ENCODE measurements at regions not wholly inside any gene's neighbourhood (a gene's known extent, or its start where the extent isn't known, plus 50 kb on each side); places are given as distances from the start of the nearest gene placed in this dataset.

DNA sequence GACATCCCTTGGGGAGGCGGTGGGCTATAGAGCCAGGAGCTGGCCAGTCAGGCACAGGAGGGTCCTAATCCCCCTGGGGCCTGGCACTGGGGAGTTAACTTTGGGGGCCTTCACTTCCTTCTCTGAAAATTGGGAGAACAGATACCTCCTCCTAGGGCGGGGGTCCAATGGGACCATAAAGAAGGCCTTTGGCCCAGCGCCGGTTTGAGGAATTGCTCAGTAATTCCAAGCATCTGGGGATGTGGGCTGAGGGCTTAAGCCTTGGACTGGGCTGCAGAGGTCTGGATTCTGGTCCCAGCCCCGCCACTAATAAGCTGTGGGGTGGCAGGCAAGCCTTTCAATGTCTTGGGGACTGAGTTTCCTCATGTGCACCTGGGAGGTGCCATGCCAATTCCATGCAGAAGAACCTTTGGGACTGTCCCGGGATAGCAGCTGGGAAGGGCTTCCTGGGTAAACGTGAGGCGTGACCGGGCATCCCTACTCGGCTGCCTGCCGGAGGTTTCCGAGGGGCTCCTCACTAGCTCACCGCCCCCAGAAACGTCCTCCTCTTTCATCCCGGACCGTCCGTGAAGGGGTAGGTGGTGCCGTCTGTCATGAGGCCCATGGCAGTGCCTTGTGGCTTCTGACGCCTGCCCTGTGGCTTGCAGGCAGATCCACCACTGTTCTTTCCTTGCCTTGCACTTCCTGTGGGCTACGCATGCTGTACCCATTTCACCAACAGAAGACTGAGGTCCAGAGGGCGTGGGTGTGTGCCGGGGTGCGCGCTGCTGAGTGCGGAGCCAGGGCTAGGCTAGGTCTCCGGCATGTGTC, 67.4 kb upstream of the HPCAL1 start:
- TF ChIP-seq, protein P1, sequence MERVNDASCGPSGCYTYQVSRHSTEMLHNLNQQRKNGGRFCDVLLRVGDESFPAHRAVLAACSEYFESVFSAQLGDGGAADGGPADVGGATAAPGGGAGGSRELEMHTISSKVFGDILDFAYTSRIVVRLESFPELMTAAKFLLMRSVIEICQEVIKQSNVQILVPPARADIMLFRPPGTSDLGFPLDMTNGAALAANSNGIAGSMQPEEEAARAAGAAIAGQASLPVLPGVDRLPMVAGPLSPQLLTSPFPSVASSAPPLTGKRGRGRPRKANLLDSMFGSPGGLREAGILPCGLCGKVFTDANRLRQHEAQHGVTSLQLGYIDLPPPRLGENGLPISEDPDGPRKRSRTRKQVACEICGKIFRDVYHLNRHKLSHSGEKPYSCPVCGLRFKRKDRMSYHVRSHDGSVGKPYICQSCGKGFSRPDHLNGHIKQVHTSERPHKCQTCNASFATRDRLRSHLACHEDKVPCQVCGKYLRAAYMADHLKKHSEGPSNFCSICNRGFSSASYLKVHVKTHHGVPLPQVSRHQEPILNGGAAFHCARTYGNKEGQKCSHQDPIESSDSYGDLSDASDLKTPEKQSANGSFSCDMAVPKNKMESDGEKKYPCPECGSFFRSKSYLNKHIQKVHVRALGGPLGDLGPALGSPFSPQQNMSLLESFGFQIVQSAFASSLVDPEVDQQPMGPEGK (CRISPR knock-in tag; IDR thresholded peaks at IDR 0.05; ENCODE audit: borderline replicate concordance): no peak
- TF ChIP-seq ZFP30 (CRISPR knock-in tag; IDR thresholded peaks at IDR 0.05) (no peak), ZNF70 (CRISPR knock-in tag; IDR thresholded peaks at IDR 0.05) (no peak), ARNTL (CRISPR knock-in tag; IDR thresholded peaks at IDR 0.05; ENCODE audit: borderline replicate concordance, low read depth) (no peak), ISL1 (CRISPR knock-in tag; IDR thresholded peaks at IDR 0.05) (no peak), OSR1 (CRISPR knock-in tag; IDR thresholded peaks at IDR 0.05) (no peak), ZNF8 (CRISPR knock-in tag; IDR thresholded peaks at IDR 0.05) (no peak), RARB (CRISPR knock-in tag; IDR thresholded peaks at IDR 0.05) (no peak), TOX (CRISPR knock-in tag; IDR thresholded peaks at IDR 0.05; ENCODE audit: borderline replicate concordance) (no peak), SNAI2 (CRISPR knock-in tag; IDR thresholded peaks at IDR 0.05) (no peak), ZFP3 (CRISPR knock-in tag; IDR thresholded peaks at IDR 0.05) (no peak)
- TF ChIP-seq, protein P2, sequence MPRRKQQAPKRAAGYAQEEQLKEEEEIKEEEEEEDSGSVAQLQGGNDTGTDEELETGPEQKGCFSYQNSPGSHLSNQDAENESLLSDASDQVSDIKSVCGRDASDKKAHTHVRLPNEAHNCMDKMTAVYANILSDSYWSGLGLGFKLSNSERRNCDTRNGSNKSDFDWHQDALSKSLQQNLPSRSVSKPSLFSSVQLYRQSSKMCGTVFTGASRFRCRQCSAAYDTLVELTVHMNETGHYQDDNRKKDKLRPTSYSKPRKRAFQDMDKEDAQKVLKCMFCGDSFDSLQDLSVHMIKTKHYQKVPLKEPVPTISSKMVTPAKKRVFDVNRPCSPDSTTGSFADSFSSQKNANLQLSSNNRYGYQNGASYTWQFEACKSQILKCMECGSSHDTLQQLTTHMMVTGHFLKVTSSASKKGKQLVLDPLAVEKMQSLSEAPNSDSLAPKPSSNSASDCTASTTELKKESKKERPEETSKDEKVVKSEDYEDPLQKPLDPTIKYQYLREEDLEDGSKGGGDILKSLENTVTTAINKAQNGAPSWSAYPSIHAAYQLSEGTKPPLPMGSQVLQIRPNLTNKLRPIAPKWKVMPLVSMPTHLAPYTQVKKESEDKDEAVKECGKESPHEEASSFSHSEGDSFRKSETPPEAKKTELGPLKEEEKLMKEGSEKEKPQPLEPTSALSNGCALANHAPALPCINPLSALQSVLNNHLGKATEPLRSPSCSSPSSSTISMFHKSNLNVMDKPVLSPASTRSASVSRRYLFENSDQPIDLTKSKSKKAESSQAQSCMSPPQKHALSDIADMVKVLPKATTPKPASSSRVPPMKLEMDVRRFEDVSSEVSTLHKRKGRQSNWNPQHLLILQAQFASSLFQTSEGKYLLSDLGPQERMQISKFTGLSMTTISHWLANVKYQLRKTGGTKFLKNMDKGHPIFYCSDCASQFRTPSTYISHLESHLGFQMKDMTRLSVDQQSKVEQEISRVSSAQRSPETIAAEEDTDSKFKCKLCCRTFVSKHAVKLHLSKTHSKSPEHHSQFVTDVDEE (CRISPR knock-in tag; IDR thresholded peaks at IDR 0.05): no peak

All from SK-N-SH treated with all-trans-retinoic acid at 6 μM for 48 hours (cell line).